Spleen (tissue), 11 donors: ENCODE measurements at regions not wholly inside any gene's neighbourhood (a gene's known extent, or its start where the extent isn't known, plus 50 kb on each side); places are given as distances from the start of the nearest gene placed in this dataset.

ENCODE experiments used
- DNase-seq: peaks from one replicate; pipeline ENCODE4 v3.0.0-alpha.2; 2020
- H3K27ac ChIP-seq, 8 donors: fragments of 200-600 bp; sonication (generic) in 7 of 8; 1 replicate in 4 of 8; 2 replicates in 4 of 8; pipeline versions ENCODE4 v1.5.0 to v1.8.0; 2016 to 2021; ENCODE audit warnings: inconsistent platforms in 4 of 8, mild to moderate bottlenecking in 4 of 8, moderate library complexity in 1 of 8
- H3K27me3 ChIP-seq, 7 donors: fragments of 200-600 bp; sonication (generic) in 6 of 7; replicated peaks in 1 of 7; 1 replicate in 4 of 7; 2 replicates in 3 of 7; pipeline versions ENCODE4 v1.5.0 to v1.8.0; 2016 to 2021; ENCODE audit warnings: inconsistent platforms in 3 of 7, mild to moderate bottlenecking in 1 of 7
- H3K36me3 ChIP-seq, 6 donors: fragments of 200-600 bp; sonication (generic) in 5 of 6; 1 replicate in 4 of 6; 2 replicates in 2 of 6; pipeline versions ENCODE4 v1.5.0 to v1.8.0; 2016 to 2021; ENCODE audit warnings: inconsistent platforms in 2 of 6
- H3K4me1 ChIP-seq, 6 donors: fragments of 200-600 bp; sonication (generic) in 5 of 6; 1 replicate in 3 of 6; 2 replicates in 3 of 6; pipeline versions ENCODE4 v1.5.0 to v1.8.0; 2016 to 2021; ENCODE audit warnings: inconsistent platforms in 3 of 6
- H3K4me3 ChIP-seq, 8 donors: fragments of 200-600 bp; sonication (generic) in 7 of 8; 1 replicate in 4 of 8; 2 replicates in 4 of 8; pipeline versions ENCODE4 v1.5.0 to v1.8.0; 2016 to 2021; ENCODE audit warnings: inconsistent platforms in 4 of 8, mild to moderate bottlenecking in 4 of 8, moderate library complexity in 2 of 8
- H3K9me3 ChIP-seq, 8 donors: fragments of 200-600 bp; sonication (generic) in 7 of 8; 1 replicate in 4 of 8; 2 replicates in 4 of 8; pipeline versions ENCODE4 v1.5.0 to v1.8.0; 2016 to 2021; ENCODE audit warnings: inconsistent platforms in 4 of 8
- POLR2A ChIP-seq, 3 donors: fragments of 450-650 bp; IDR thresholded peaks; one replicate each; pipeline ENCODE4 v1.5.1; 2017; ENCODE audit warnings: antibody characterized with exemption in 3 of 3, mild to moderate bottlenecking in 1 of 3
- POLR2AphosphoS5 ChIP-seq, 3 donors: sonication (generic); formaldehyde crosslinking; IDR thresholded peaks; one replicate each; pipeline ENCODE4 v1.5.1; 2017; ENCODE audit warnings: antibody characterized with exemption in 3 of 3
- WGBS, 5 donors: extraction: QIAGEN DNeasy Blood & Tissue Kit in 3 of 5; methylation state at CpG; one replicate each; pipeline versions ENCODE4 v1.1.5 to v1.1.7; 2013 to 2018; 5-methylcytosine and 5-hydroxymethylcytosine counted together
- intact Hi-C: fragments of 100-400 bp; cut with DNase I; formaldehyde crosslinking; loops from one replicate; pipeline ENCODE4 v1.15.0; 2023; ENCODE audit warnings: low total_unique reads
- TF ChIP-seq, protein P1 (sequence below), 11 experiments: fragments of 200-600 bp in 7 of 11; fragments of 450-650 bp in 4 of 11; sonication (generic) in 4 of 11; IDR thresholded peaks in 8 of 11; conservative IDR thresholded peaks in 3 of 11; 1 replicate in 7 of 11; 2 replicates in 4 of 11; pipeline versions ENCODE4 v1.4.0 to v1.8.0; 2016 to 2021; ENCODE audit warnings: antibody characterized with exemption in 11 of 11, inconsistent platforms in 4 of 11, mild to moderate bottlenecking in 1 of 11
- donor health status: healthy with polysubstance abuse.
- donor health status: DM: no; HTN: no; CAD: no; lungs with moderate emphysema.
- donor health status: DM: no; HTN: no; CAD: no.
- donor health status: Bipolar disorder and iron deficiency.
- donor health status: healthy.
- donor health status: DM: no; HTN: no; CAD: no.
- donor health status: DM: yes; HTN: yes; CAD: no.

DNA sequence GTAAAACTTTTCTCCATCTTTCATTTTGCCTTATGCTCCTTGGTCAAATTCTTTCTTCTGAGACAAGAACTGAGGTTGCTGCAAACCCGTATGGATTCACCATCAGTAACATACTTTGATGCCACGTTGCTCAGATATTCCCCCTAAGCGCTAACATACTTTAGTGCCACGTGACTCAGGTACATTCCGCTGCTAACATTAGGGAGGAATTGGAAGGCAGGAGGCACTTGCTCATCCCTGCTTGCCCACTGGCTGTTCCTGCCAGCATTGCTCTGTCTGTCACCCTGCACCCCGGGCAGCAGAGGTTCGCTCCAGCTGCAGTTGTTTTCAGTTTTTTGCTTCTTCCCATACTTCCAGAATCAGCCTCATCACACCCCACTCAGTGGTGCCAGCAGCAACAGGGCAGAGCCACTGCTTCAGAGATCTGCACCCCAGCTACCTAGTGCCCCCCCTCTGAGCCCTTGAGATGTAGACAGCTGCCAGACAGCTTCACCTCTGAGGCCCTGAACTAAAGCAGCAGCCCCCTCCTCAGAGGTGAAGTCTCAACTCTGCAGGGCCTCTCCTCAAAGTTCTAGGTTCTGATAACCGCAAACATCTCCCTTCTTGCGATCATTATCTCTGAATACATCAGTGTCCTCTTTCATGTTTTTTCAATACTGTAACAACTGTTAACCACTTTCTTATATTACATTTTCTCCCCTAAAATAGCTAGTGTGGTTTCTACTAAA is 228.0 kb upstream of the KIF2A start:
- Histone ChIP-seq H3K36me3 (no peaks in the 10 kb centered on the region), H3K4me1 (no peaks in the 10 kb centered on the region), H3K27ac (no peak overlapping the region), H3K4me3 (no peak overlapping the region), H3K27me3 (no peaks in the 10 kb centered on the region), H3K9me3 (no peaks in the 10 kb centered on the region)
- no peak for DNase-seq
- WGBS, 5 donors: 78 to 89% (median 83%) methylated on average over 9 of the region's 9 CpGs
- intact Hi-C loops: no loop called here
- TF ChIP-seq, protein P1, sequence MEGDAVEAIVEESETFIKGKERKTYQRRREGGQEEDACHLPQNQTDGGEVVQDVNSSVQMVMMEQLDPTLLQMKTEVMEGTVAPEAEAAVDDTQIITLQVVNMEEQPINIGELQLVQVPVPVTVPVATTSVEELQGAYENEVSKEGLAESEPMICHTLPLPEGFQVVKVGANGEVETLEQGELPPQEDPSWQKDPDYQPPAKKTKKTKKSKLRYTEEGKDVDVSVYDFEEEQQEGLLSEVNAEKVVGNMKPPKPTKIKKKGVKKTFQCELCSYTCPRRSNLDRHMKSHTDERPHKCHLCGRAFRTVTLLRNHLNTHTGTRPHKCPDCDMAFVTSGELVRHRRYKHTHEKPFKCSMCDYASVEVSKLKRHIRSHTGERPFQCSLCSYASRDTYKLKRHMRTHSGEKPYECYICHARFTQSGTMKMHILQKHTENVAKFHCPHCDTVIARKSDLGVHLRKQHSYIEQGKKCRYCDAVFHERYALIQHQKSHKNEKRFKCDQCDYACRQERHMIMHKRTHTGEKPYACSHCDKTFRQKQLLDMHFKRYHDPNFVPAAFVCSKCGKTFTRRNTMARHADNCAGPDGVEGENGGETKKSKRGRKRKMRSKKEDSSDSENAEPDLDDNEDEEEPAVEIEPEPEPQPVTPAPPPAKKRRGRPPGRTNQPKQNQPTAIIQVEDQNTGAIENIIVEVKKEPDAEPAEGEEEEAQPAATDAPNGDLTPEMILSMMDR (IDR thresholded peaks at IDR 0.05 in 8 of 11, conservative IDR thresholded peaks at IDR 0.05 in 3 of 11): no peak
- TF ChIP-seq POLR2A (IDR thresholded peaks at IDR 0.05) (no peak), POLR2AphosphoS5 (IDR thresholded peaks at IDR 0.05) (no peak)

DNA sequence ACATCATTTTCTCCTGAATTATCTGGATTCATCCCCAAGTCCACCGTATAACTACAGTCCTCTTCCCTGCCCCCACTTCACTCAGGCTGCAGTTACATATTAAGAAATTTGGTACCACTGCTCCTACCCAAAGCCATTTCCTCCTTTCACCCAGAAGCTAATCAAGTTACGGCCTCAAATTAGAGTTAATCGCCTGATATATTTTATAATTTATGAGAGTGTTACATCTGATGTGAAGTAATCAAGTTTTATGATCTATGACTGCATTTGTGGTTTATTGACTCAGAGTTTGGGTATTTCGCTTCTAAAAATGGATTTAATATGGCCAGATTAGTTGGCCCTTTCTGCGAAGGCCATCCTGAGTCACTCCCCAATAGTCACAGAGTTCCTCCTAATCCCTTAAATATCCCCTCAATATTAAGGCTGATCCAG is 223.6 kb upstream of the KIF2A start:
- no peak for DNase-seq
- Histone ChIP-seq H3K27ac (no peak overlapping the region), H3K9me3 (no peaks in the 10 kb centered on the region), H3K4me3 (no peak overlapping the region), H3K36me3 (no peaks in the 10 kb centered on the region), H3K4me1 (no peaks in the 10 kb centered on the region), H3K27me3 (no peaks in the 10 kb centered on the region)
- no peak for TF ChIP-seq POLR2AphosphoS5 (IDR thresholded peaks at IDR 0.05)
- no peak for TF ChIP-seq POLR2A (IDR thresholded peaks at IDR 0.05)
- TF ChIP-seq, protein P1 (IDR thresholded peaks at IDR 0.05 in 8 of 11, conservative IDR thresholded peaks at IDR 0.05 in 3 of 11): no peak
- intact Hi-C loops: no loop called here
- WGBS, 5 donors: 56 to 76% (median 66%) methylated on average over 5 of the region's 5 CpGs

DNA sequence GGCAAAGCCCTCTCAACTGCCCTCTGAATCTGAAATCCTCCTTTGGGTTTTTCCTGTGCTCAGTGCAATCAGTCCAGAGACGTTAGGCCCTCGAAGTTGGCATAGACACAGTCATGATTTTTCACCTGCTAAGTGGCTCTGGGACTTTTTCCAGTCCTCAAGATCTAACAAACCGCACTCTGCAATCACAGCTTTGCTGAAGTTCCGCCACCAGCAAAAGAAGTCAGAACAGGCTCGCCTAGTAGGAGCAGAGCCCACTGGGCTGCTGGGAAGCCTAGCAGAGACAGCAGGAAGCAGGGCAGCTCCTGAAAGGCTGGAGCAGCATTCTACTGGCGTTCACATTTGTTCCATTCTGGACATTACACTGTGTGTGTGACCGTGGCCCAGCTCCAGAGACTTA is 222.8 kb upstream of the KIF2A start:
- TF ChIP-seq, protein P1 (IDR thresholded peaks at IDR 0.05 in 8 of 11, conservative IDR thresholded peaks at IDR 0.05 in 3 of 11): no peak
- no peak for TF ChIP-seq POLR2AphosphoS5 (IDR thresholded peaks at IDR 0.05)
- TF ChIP-seq POLR2A (IDR thresholded peaks at IDR 0.05): no peak
- intact Hi-C loops: no loop called here

DNA sequence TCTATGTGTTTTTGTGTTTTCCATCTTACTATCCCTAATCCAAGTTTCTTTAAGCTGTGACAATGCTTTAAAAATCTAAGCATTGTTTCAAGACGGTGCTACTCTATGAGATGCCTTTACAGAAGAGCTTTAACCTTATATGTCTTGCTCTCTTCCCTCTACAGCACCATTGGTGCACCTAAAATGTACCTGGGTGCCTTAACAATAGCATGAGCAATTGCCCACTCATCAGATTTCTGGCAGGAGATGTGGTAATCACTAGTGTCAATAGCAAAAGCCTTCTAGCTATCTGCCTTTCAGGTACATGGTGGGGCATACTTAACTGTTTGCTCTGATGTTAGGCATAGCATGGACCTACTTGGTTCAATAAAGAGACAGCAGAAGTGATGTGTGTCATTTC is 222.3 kb upstream of the KIF2A start:
- no peaks in the 10 kb centered on the region for H3K4me1 ChIP-seq
- no peaks in the 10 kb centered on the region for H3K36me3 ChIP-seq
- 70 to 100% (median 87%) methylated on average over 1 of the region's 1 CpG for WGBS, 5 donors
- H3K9me3 ChIP-seq: no peaks in the 10 kb centered on the region
- H3K27ac ChIP-seq: no peak overlapping the region
- DNase-seq: no peak
- H3K4me3 ChIP-seq: no peak overlapping the region
- intact Hi-C loops: no loop called here
- no peaks in the 10 kb centered on the region for H3K27me3 ChIP-seq
- TF ChIP-seq POLR2AphosphoS5 (IDR thresholded peaks at IDR 0.05): no peak
- no peak for TF ChIP-seq POLR2A (IDR thresholded peaks at IDR 0.05)
- TF ChIP-seq, protein P1 (IDR thresholded peaks at IDR 0.05 in 8 of 11, conservative IDR thresholded peaks at IDR 0.05 in 3 of 11): no peak

More for the DNA sequence above, 222.8 kb upstream of the KIF2A start:
- Histone ChIP-seq H3K4me3 (no peak overlapping the region), H3K27ac (peak overlapping the region in 1 of 8 donors; percentile 21), H3K27me3 (no peaks in the 10 kb centered on the region), H3K4me1 (no peaks in the 10 kb centered on the region), H3K9me3 (no peaks in the 10 kb centered on the region), H3K36me3 (no peaks in the 10 kb centered on the region)
- DNase-seq: no peak
- WGBS, 5 donors: 60 to 81% (median 72%) methylated on average over 7 of the region's 7 CpGs
